ENCODE measurements at regions not wholly inside any gene's neighbourhood (a gene's known extent, or its start where the extent isn't known, plus 50 kb on each side); places are given as distances from the start of the nearest gene placed in this dataset.

GRCh38 chr2:171230176-171230575 lies 69.5 kb upstream of the TLK1 start:
- TF ChIP-seq POLR2A (IDR thresholded peaks at IDR 0.05; ENCODE audit: low read depth, low read length) (no peak), POLR2AphosphoS5 (IDR thresholded peaks at IDR 0.05; ENCODE audit: low read depth, low read length) (no peak), TAF1 (IDR thresholded peaks at IDR 0.05; ENCODE audit: low read depth, low read length) (no peak), PAX5 (IDR thresholded peaks at IDR 0.05; ENCODE audit: insufficient read depth, low read length, severe bottlenecking) (no peak)

All from GM12891 (cell line).